T-helper 1 cell treated with Interleukin-12 subunit alpha and Interleukin-12 subunit beta and Interleukin-4 antibody, amounts not matched to agents 30 μg/mL and 1 μg/mL, for 36 hours (primary cell): ENCODE measurements at regions not wholly inside any gene's neighbourhood (a gene's known extent, or its start where the extent isn't known, plus 50 kb on each side); places are given as distances from the start of the nearest gene placed in this dataset.
"Not testable (repeated sequence)": the region's sequence is repeated elsewhere in the genome, so short reads cannot be mapped to it uniquely, and the experiment has no call there.

ENCODE experiments used
- H3K27ac Mint-ChIP-seq: one replicate; pipeline ENCODE4 v1.8.0; 2021; ENCODE audit warnings: mild to moderate bottlenecking, mixed read lengths
- H3K27me3 Mint-ChIP-seq: one replicate; pipeline ENCODE4 v1.8.0; 2021; ENCODE audit warnings: low read depth, mixed read lengths
- H3K36me3 Mint-ChIP-seq: one replicate; pipeline ENCODE4 v1.8.0; 2021; ENCODE audit warnings: low read depth, mixed read lengths
- H3K4me1 Mint-ChIP-seq: one replicate; pipeline ENCODE4 v1.8.0; 2021; ENCODE audit warnings: low read depth, mixed read lengths
- H3K4me3 Mint-ChIP-seq: one replicate; pipeline ENCODE4 v1.8.0; 2021; ENCODE audit warnings: mild to moderate bottlenecking, moderate library complexity, mixed read lengths
- H3K9me3 Mint-ChIP-seq: one replicate; pipeline ENCODE4 v1.8.0; 2021; ENCODE audit warnings: mixed read lengths

- no peaks in the 10 kb centered on the region for H3K9me3 Mint-ChIP-seq
- no peaks in the 10 kb centered on the region for H3K36me3 Mint-ChIP-seq
- H3K27ac Mint-ChIP-seq: no peak overlapping the region
- H3K27me3 Mint-ChIP-seq: no peaks in the 10 kb centered on the region
- H3K4me3 Mint-ChIP-seq: no peak overlapping the region
- no peaks in the 10 kb centered on the region for H3K4me1 Mint-ChIP-seq
These were observed 146.0 kb upstream of the NMUR2 start for GRCh38 chr5:152551061-152551460.

GRCh38 chr5:152556784-152557183, 151.7 kb upstream of the NMUR2 start:
- Mint-ChIP-seq H3K4me1 (no peaks in the 10 kb centered on the region), H3K4me3 (no peak overlapping the region), H3K27me3 (no peaks in the 10 kb centered on the region), H3K9me3 (no peaks in the 10 kb centered on the region), H3K27ac (no peak overlapping the region), H3K36me3 (no peaks in the 10 kb centered on the region)

DNA sequence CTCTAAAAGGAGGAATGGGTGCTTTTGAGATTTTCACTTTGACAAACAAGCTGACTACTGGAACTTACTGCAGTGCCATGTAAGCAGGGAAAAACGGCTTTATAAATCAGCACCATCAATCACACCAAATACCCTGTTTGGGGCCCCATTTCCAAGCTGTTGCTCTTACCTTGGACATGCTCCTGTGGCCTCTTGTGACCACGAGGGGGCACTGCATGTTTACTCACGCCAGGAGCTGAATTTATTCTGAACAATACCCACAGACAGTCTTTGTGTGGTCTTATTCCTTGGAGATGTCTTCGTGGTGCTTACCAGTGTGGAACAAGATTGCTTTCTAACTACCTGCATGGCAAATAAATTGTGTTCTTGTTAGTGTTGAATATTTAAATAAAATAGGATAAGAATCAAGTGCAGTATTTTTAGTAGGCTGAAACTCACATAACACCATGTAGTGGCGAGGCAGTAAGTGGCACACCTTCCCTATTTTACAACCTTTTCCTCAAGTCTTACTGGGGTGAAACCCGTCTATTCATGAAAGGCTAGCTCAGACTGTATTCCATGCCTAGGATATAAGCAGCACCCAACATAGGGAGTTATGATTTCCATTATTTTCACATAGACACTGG, 155.5 kb upstream of the NMUR2 start:
- Mint-ChIP-seq H3K9me3 (no peaks in the 10 kb centered on the region), H3K4me1 (no peaks in the 10 kb centered on the region), H3K27me3 (no peaks in the 10 kb centered on the region), H3K27ac (no peak overlapping the region), H3K4me3 (no peak overlapping the region), H3K36me3 (no peaks in the 10 kb centered on the region)

GRCh38 chr5:152568016-152568415, 162.9 kb upstream of the NMUR2 start:
- Mint-ChIP-seq H3K4me1 (no peaks in the 10 kb centered on the region), H3K4me3 (no peak overlapping the region), H3K27me3 (no peaks in the 10 kb centered on the region), H3K27ac (no peak overlapping the region), H3K9me3 (peaks cover 6% of the 10 kb centered on the region), H3K36me3 (no peaks in the 10 kb centered on the region)

DNA sequence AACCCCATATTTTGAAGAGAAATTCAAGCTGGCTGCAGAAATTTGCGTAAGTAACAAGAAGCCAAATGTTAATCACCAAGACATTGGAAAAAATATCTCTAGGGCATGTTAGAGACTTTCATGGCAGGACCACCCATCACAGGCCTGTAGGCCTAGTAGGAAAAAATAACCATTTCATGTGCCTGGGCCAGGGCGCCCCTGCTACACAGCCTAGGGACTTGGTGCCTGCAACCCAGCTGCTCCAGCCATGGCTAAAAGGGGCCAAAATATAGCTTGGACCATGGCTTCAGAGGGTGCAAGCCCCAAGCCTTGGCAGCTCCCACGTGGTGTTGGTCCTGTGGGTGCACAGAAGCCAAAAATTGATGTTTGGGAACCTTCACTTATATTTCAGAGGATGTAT, 167.7 kb upstream of the NMUR2 start:
- H3K27ac Mint-ChIP-seq: no peak overlapping the region
- H3K4me3 Mint-ChIP-seq: no peak overlapping the region
- no peaks in the 10 kb centered on the region for H3K36me3 Mint-ChIP-seq
- peaks cover 6% of the 10 kb centered on the region for H3K9me3 Mint-ChIP-seq
- no peaks in the 10 kb centered on the region for H3K27me3 Mint-ChIP-seq
- H3K4me1 Mint-ChIP-seq: no peaks in the 10 kb centered on the region

GRCh38 chr5:152584103-152584502, 179.0 kb upstream of the NMUR2 start:
- H3K36me3 Mint-ChIP-seq: no peaks in the 10 kb centered on the region
- H3K4me1 Mint-ChIP-seq: no peaks in the 10 kb centered on the region
- H3K27me3 Mint-ChIP-seq: no peaks in the 10 kb centered on the region
- H3K4me3 Mint-ChIP-seq: no peak overlapping the region
- H3K9me3 Mint-ChIP-seq: peaks cover 6% of the 10 kb centered on the region
- H3K27ac Mint-ChIP-seq: no peak overlapping the region

DNA sequence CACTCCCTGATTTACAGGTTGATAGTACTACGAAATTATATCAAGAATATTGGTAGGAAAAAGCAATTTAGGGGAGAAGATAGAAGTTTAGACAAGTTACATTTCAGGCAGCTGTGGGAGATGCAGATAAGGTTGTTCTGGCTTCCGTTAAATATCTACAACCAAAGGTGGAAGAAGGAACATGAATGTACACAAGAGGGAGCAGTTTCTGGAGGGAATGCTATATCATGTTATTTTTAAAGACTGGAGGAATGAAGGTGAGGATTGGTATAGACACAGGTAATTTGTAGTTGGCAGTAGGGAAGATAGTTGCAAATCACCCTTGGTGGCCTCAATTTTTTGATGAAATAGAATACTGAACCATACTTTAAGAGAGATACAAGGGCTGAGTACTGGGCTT, 187.3 kb upstream of the NMUR2 start:
- H3K27ac Mint-ChIP-seq: no peak overlapping the region
- no peaks in the 10 kb centered on the region for H3K4me1 Mint-ChIP-seq
- H3K36me3 Mint-ChIP-seq: no peaks in the 10 kb centered on the region
- H3K4me3 Mint-ChIP-seq: no peak overlapping the region
- no peaks in the 10 kb centered on the region for H3K9me3 Mint-ChIP-seq
- no peaks in the 10 kb centered on the region for H3K27me3 Mint-ChIP-seq

GRCh38 chr5:152593388-152593787, 188.3 kb upstream of the NMUR2 start:
- Mint-ChIP-seq H3K9me3 (no peaks in the 10 kb centered on the region), H3K36me3 (no peaks in the 10 kb centered on the region), H3K4me3 (no peak overlapping the region), H3K27ac (no peak overlapping the region), H3K4me1 (no peaks in the 10 kb centered on the region), H3K27me3 (no peaks in the 10 kb centered on the region)

DNA sequence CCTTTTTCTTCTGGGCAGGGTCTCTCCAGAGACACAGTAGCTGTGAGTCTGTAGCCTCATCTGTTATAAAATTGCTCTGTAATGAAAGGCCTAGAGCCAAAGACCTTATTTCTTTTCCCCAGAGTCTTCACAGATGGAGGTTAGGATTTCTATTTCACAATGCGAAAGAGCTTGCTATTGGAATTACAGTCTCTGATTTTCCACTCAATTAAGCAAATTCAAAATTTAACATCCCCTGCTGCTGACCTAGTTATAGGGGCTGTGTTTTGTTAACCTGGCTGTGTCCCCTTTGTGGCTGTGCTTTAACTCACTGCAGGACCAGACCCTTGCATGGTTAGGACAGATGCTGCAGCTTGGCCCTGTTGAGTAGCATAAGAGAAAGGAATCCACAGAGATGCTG, 190.3 kb upstream of the NMUR2 start:
- Mint-ChIP-seq H3K9me3 (no peaks in the 10 kb centered on the region), H3K27me3 (no peaks in the 10 kb centered on the region), H3K27ac (no peak overlapping the region), H3K4me1 (no peaks in the 10 kb centered on the region), H3K36me3 (no peaks in the 10 kb centered on the region), H3K4me3 (no peak overlapping the region)

DNA sequence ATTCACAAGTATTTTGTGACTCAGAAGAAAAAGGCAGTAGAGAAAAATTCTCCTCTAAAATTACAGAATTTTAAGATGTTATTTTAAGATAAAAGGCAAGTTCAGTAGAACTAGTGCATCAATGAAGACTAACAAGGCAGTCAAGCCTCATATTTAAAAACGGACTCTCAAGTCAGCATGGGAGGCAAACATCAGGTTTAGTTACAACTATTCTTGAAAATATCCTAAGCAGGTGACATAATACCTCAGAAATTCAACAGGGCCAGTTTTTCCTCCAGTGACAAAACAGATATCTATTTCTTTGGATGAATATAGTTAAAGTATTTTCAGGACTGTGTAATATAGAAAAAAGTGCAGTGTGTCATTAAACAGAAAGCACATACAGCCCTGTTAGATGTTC, 194.0 kb upstream of the NMUR2 start:
- Mint-ChIP-seq H3K4me1 (no peaks in the 10 kb centered on the region), H3K9me3 (no peaks in the 10 kb centered on the region), H3K4me3 (no peak overlapping the region), H3K36me3 (no peaks in the 10 kb centered on the region), H3K27ac (no peak overlapping the region), H3K27me3 (no peaks in the 10 kb centered on the region)

DNA sequence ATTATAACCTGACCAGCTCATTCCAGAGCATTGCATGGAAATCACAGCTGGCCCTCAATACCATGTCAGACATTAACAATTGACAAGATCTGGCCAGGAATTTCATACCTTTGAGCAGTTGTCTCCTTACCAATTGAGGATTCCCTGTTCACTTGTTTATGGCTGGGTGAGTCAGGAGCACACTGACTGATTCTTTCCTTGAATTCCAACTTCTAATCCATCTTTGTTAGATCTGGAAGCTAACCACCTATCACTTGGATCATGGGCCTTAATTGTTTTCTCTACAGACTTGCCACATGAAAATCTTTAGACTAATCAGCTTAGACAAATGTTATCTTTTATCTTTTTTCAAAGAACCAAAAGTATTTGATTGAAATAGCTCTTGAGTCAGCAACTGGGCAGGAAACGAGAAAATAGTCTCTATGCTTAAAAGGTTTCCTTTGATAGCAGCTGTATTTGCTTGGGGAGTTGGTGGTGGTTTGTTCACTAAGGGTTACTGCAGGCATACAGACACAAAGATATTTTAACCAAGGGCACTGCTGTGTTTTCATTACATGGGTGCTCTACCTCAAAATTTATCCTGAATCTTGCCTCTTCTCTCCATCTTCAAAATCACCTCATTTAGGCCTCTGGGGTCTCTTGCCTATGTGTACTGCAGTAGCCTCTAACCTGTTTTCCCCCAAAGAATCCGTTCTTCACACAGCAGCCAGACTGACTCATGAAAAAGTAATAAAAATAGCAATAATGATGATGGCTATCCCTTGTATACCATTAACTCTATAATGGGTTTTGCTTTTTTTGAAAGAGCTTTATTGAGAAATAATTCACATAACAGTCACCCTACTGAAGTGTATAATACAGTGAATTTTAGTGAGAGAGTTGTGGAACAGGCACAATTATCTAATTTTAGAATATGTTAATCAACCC, 197.0 kb upstream of the NMUR2 start:
- H3K4me1 Mint-ChIP-seq: no peaks in the 10 kb centered on the region
- no peak overlapping the region for H3K27ac Mint-ChIP-seq

GRCh38 chr5:152606050-152606449, 201.0 kb upstream of the NMUR2 start:
- H3K4me3 Mint-ChIP-seq, H3K27ac Mint-ChIP-seq, H3K36me3 Mint-ChIP-seq, H3K9me3 Mint-ChIP-seq, H3K27me3 Mint-ChIP-seq, H3K4me1 Mint-ChIP-seq: not testable (repeated sequence)

More for the DNA sequence above, 197.0 kb upstream of the NMUR2 start:
- H3K4me3 Mint-ChIP-seq: no peak overlapping the region
- H3K36me3 Mint-ChIP-seq: no peaks in the 10 kb centered on the region
- H3K27me3 Mint-ChIP-seq: no peaks in the 10 kb centered on the region
- no peaks in the 10 kb centered on the region for H3K9me3 Mint-ChIP-seq

GRCh38 chr5:152606776-152607364, 201.8 kb upstream of the NMUR2 start:
- H3K9me3 Mint-ChIP-seq: no peaks in the 10 kb centered on the region
- H3K36me3 Mint-ChIP-seq: no peaks in the 10 kb centered on the region
- no peak overlapping the region for H3K4me3 Mint-ChIP-seq
- H3K4me1 Mint-ChIP-seq: no peaks in the 10 kb centered on the region
- no peak overlapping the region for H3K27ac Mint-ChIP-seq
- no peaks in the 10 kb centered on the region for H3K27me3 Mint-ChIP-seq

GRCh38 chr5:152607401-152608160, 202.5 kb upstream of the NMUR2 start:
- no peaks in the 10 kb centered on the region for H3K9me3 Mint-ChIP-seq

More at GRCh38 chr5:152607401-152608160, 202.5 kb upstream of the NMUR2 start:
- Mint-ChIP-seq H3K36me3 (no peaks in the 10 kb centered on the region), H3K4me3 (no peak overlapping the region), H3K27ac (no peak overlapping the region), H3K27me3 (no peaks in the 10 kb centered on the region), H3K4me1 (no peaks in the 10 kb centered on the region)
